ENCODE measurements at regions not wholly inside any gene's neighbourhood (a gene's known extent, or its start where the extent isn't known, plus 50 kb on each side); places are given as distances from the start of the nearest gene placed in this dataset.

DNA sequence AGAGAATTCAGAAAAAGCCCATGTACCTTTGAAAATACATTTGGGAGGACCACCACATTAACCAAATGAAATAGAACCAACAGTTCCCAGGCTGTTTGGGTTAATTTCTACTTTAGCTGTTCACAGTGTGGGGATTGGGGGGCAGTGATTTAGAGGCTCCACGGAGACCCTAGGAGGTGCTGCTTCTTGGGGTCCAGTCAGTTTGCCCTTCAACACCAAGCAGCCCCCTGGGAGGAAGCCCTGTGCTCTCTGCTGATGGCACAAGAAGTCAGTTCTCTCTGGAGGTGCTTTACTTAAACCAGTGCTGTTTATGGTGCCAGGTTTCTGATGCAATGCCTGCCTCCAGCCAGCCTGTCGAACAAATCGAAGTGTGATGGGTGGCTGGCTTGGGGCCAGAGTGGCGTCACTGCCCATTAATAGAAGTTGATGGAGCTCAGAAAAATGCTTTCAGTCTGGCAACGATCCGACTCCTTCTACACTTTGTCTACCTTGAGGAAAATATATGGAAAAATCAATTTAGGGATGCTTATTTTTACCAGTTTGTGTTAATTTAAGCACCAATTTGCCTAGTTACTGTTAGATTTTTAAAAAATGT, 134.0 kb downstream of the SNX18 start:
- DNase-seq (ENCODE audit: low read depth): no peak

DNA sequence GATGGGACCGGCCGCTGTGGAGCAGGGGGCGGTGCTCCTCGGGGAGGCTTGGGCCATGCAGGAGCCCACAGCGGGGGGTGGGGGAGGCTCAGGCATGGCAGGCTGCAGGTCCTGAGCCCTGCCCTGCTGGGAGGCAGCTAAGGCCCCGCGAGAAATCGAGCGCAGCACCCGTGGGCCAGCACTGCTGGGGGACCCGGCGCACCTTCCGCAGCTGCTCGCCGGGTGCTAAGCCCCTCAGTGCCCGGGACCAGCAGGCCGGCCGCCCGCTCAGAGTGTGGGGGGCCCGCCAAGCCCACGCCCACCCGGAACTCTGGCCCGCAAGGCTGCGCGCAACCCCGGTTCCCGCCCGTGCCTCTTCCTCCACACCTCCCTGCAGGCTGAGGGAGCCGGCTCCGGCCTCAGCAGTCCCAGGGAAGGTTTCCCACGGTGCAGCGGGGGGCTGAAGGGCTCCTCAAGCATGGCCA, 131.5 kb downstream of the SNX18 start:
- DNase-seq (ENCODE audit: low read depth): no peak

DNA sequence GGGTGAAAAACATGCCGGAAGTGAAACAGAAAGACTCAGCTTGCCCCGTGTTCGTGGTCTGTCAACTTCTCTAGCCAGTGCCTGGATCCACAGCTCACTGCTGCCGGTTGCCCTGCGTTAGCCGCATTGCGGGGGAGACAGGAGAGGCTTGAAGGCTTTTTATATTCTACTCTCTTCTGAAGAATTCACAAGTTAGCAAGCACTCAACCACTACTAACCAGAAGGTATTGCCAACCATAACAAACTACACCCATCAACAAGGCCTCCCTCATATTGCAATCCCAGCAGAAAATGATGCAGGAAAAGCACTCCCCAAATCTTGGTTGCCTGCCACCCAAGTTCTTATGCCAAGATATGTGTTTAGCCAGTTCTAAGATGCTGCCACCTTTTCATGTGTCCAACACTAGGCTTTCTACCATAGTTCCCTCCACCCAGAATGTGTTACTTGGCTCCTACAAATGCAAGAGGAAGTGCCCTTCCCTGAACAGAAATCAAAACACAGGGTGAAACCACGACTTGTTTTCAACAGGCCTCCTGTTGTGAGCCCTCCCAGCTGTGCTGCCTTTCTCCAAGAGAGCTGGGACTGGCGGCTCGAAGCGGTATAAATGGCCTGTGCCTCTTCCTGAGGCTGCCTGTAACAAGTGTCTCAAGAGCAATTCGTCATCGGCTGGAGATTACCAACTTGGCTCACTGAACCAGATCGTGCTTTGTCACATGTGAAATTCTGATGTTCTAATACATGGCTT, 129.0 kb downstream of the SNX18 start:
- peak; percentile 5 for DNase-seq (ENCODE audit: low read depth)

DNA sequence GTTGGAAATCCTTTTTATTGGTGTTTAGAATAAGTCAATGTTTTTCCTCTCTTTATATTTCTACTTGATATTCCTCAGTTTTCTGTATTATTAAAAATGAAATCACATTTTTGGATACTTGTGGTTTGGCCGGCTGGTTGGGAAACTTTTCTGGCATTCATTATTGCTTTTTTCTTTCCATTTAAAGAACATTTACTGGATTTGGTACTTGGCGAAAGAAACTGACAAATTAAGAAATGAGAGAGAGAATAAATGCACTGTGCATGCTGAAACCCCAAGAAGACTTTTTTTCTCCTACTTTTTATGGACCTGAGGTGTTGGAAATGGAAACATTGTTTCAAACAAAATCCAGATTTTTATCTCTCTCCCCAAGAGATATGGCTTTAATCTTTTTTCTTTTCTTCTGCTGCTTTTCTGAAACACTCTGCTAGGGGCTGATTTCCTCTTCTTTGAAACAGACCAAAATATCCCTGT, 128.4 kb downstream of the SNX18 start:
- DNase-seq (ENCODE audit: low read depth): no peak

GRCh38 chr5:54644226-54644625, 126.7 kb downstream of the SNX18 start:
- no peak for DNase-seq (ENCODE audit: low read depth)

- DNase-seq (ENCODE audit: low read depth): no peak
Observed at GRCh38 chr5:54643685-54644106, 126.1 kb downstream of the SNX18 start.

DNA sequence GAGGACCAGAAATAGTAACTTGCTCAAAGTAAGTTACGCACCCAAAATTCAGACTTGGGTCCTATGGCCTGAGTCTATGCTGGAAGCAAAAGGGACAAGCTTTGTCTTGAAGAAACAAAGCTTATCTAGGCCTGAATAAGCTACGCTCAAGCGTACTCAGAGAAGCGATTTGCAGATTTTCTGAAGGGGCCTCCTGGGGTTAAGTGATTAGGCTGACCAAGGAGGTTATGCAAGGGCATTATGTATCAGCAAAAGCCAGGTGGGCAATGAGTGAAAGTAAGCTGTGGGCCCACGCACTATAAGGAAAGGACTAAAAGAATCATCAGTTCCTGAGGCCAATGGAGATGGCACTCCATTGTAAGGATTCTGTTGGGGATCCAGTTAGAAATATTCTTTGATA, 122.1 kb downstream of the SNX18 start:
- no peak for DNase-seq (ENCODE audit: low read depth)

DNA sequence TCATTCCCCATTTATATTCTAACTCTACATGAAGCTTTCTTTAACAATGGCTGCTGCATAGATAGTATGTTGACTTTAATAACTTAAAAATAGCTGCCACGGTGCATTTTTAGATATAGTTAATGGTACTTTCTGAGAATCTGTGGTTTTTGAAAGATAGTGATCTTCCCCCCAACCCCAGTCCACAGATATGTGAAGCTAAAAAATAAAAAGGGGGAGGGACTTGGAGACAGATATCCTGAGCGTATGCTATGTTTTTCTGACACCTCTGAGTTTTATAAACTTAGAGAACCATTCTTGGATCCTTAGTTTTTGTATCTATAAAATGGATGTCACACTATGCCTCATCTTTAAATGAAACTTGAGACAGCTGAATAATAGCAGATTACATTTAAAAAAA, 120.5 kb downstream of the SNX18 start:
- DNase-seq (ENCODE audit: low read depth): no peak

DNA sequence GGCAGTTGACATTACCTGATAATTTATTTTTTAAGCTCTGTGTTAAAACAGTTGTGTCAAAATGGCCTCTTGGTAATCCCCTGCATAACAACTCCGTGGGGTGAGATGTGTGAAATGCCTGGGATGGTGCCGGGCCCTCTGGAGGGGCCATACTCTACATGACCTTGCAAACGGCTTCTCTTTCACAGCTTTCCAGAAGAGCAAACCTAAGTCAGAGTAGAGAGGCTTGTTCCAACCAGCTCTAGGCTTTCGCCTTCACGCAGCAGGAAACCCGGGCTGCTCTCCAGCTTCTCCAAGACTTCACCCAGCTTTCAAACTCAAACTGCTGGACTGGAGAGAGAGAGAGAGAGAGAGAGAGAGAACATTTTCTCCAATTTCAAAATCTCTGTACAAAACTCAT, 120.1 kb downstream of the SNX18 start:
- DNase-seq (ENCODE audit: low read depth): no peak

DNA sequence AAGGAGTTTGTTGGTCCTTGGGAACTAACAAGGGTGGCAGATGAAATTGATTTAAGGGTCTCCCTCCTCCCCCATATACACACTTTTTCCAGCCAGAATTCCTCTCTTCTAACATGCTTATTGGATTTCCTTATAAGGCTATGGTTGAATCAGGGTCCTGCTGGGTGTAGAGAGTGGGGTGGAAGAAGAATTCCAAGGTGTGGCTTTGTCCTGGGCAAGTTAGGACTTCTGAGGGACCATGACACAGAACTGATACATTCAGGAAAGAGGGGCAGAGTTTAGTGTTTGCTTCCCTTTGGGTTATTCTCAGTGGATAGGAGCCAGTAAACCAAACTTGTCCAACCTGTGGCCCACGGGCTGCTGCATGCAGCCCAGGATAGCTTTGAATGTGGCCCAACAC, 116.5 kb downstream of the SNX18 start:
- no peak for DNase-seq (ENCODE audit: low read depth)

DNA sequence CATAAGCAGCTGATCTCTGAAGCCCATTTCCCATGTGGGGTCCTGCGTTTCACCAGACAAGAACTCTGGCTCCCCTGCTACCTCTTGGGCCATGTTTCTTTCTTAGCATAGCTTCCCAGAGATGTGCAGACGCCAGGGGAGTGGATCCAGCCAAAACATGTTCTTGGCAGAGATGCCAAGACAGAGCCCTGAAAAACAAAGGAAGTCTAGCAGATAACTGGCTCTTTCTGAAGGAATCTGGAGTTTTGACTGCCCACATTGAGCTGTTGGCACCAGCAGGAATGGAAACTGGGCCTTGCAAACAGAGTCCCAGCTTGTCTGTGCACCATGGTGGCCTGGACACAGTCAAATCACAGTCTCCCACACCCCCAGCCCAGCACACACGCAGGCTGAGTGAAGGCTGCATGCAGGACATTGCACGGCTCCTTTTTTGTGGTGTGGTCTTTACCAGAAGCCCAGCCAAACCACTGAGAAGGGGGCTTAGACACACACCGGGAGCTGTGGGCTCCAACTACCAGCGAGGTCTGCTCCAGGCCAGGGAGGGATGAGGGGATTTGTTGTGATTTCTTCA, 114.7 kb downstream of the SNX18 start:
- DNase-seq (ENCODE audit: low read depth): no peak

DNA sequence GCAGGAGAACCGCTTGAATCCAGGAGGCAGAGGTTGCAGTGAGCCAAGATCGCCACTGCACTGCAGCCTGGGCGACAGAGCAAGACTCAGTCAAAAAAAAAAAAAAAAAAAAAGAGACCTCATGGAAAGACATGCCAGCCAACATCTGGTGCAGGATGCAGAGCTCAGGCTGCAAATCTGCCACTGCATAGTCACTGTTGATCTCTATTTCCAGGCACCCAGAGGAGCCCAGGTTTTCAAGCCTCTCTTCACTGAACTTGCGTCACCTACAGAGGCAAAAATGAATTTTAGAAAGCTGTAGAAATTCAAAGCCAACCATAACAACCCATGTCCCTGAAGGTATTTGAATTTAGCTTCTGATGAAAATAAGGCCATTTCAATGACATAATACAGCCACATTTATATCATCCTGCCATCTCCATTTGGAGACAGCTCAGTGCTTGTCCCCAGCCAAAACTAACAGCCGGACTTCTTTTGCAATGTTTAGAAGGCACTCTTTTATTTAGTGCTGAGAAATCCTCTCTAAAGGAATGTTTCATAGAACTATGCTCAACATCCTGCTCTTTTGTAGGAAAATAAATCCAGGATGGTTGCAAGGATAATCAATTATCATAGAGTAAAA, 113.3 kb downstream of the SNX18 start:
- DNase-seq (ENCODE audit: low read depth): no peak

- no peak for DNase-seq (ENCODE audit: low read depth)
Observed at GRCh38 chr5:54629115-54629514, 111.6 kb downstream of the SNX18 start.

- DNase-seq (ENCODE audit: low read depth): no peak
Observed at GRCh38 chr5:54628050-54628449, 110.5 kb downstream of the SNX18 start.

- no peak for DNase-seq (ENCODE audit: low read depth)
Observed at GRCh38 chr5:54626407-54626806, 108.8 kb downstream of the SNX18 start.

GRCh38 chr5:54624805-54625568, 107.4 kb downstream of the SNX18 start:
- DNase-seq (ENCODE audit: low read depth): no peak

GRCh38 chr5:54621709-54622108, 104.2 kb downstream of the SNX18 start:
- no peak for DNase-seq (ENCODE audit: low read depth)

DNA sequence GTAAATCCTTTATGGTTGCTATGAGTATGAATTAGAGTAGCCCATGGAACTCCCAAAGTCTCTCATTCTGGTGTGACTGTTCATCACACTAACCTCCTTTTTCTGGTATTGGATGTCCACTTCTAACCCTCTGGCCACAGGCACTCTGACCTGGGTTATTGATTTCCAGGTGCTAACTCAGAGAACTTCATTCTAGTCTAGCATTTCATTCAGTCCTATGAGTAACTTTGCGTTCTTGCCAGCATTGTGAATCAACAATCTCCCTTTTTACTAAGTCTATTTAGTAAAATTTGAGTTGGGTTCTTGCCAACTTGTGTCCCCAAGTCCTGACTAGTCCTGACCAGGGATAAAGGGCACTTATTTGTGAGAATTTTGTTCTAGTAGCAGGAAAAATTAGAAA, 103.5 kb downstream of the SNX18 start:
- no peak for DNase-seq (ENCODE audit: low read depth)

DNA sequence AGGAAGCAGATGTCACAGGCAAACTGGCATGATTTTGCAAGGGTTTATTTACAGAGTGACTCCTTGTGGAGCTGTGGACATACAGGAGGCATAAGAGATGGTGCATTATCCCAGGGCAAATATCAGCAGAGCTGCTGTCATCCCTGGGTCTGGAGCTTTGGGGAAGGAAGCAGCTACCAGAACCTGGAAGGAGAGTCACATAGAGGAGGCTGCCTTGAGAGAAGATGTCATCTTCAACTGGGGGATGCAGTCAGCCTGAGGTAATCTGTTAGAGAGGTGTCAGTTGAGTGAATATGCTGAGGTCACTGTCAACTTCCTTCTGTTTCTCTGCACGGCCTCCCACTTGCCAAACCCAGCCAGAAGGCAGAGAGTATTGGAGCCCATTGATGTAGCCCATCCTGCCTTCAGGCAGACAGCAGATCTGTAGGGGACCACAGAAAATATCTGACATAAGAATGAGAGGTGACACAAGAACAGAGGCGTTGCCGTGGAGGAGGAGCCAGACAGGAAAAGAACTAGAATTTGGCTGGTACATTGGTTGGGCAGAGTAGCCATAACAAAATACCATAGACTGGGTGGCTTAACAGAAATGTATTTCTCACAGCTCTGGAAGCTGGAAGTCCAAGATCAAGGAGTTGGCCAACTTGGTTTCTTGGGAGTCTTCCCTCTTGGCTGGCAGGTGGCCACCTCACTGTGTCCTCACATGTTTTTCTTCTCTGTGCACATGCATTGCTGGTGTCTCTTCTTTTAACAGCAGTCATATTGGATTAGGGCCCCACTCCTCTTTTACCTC, 102.8 kb downstream of the SNX18 start:
- no peak for DNase-seq (ENCODE audit: low read depth)

DNA sequence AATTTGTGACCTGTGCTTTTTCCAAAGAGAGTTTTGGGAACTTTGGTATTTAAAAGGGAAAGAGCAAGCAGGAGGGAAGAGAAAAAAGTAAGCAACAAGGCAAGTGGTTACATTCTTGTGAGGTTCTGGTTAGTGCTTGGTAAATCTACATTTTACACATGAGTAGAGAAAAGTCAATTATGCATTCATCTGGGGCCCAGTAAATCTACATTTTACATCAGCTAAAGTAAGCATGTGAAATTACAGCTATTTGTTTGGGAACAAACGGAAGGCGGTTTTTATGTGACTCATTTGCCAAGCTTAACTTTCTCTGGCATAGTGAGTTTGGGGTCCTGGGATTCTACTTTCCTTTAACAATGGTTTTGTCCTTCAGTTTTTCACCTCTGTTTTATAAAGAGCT, 102.2 kb downstream of the SNX18 start:
- no peak for DNase-seq (ENCODE audit: low read depth)

GRCh38 chr5:54616518-54617220, 99.1 kb downstream of the SNX18 start:
- no peak for DNase-seq (ENCODE audit: low read depth)

All from T follicular helper cell (primary cell).